HFFc6 (cell line): ENCODE measurements at regions not wholly inside any gene's neighbourhood (a gene's known extent, or its start where the extent isn't known, plus 50 kb on each side); places are given as distances from the start of the nearest gene placed in this dataset.

Experiments used
- DNase-seq: peaks from one replicate; pipeline ENCODE4 v3.0.0-alpha.2; 2018
- H3K27ac Mint-ChIP-seq: 2 replicates; pipeline ENCODE4 v1.8.0; 2020; ENCODE audit warnings: mild to moderate bottlenecking, mixed read lengths
- H3K27me3 Mint-ChIP-seq: 2 replicates; pipeline ENCODE4 v1.8.0; 2021; ENCODE audit warnings: mild to moderate bottlenecking, moderate library complexity, mixed read lengths; ENCODE audit not compliant: insufficient read depth
- H3K36me3 Mint-ChIP-seq: 2 replicates; pipeline ENCODE4 v1.8.0; 2021; ENCODE audit warnings: low read depth, mixed read lengths
- H3K4me1 Mint-ChIP-seq: 2 replicates; pipeline ENCODE4 v1.8.0; 2020; ENCODE audit warnings: low read depth, mixed read lengths
- H3K4me3 Mint-ChIP-seq: 2 replicates; pipeline ENCODE4 v1.8.0; 2020; ENCODE audit warnings: mild to moderate bottlenecking, moderate library complexity, mixed read lengths
- H3K9me3 Mint-ChIP-seq: 2 replicates; pipeline ENCODE4 v1.8.0; 2020; ENCODE audit warnings: mild to moderate bottlenecking, mixed read lengths
- CTCF ChIP-seq: fragments of 200-600 bp; sonication (generic); IDR thresholded peaks from 2 replicates; pipeline ENCODE4 v1.5.0; 2021; ENCODE audit warnings: antibody characterized with exemption, mild to moderate bottlenecking

GRCh38 chr16:86338403-86339115, 171.8 kb upstream of the FOXF1 start:
- Mint-ChIP-seq H3K27ac (no peak overlapping the region; the same call in 1 of the 2 replicates), H3K4me1 (peaks cover 25% of the 10 kb centered on the region), H3K36me3 (no peaks in the 10 kb centered on the region), H3K9me3 (no peaks in the 10 kb centered on the region), H3K4me3 (no peak overlapping the region), H3K27me3 (peaks cover 14% of the 10 kb centered on the region)
- no peak for DNase-seq
- TF ChIP-seq CTCF, result no peak

GRCh38 chr16:86342161-86342834, 168.0 kb upstream of the FOXF1 start:
- DNase-seq, result no peak
- peak overlapping the region; percentile 86 for H3K27ac Mint-ChIP-seq
- H3K27me3 Mint-ChIP-seq, result no peaks in the 10 kb centered on the region; the same call in 1 of the 2 replicates
- no peaks in the 10 kb centered on the region for H3K9me3 Mint-ChIP-seq
- no peak for TF ChIP-seq CTCF
- no peak overlapping the region for H3K4me3 Mint-ChIP-seq
- peaks cover 47% of the 10 kb centered on the region for H3K4me1 Mint-ChIP-seq
- H3K36me3 Mint-ChIP-seq, result no peaks in the 10 kb centered on the region

GRCh38 chr16:86343027-86343795, 167.1 kb upstream of the FOXF1 start:
- TF ChIP-seq CTCF, result no peak
- DNase-seq, result peak; percentile 76
- Mint-ChIP-seq H3K36me3 (no peaks in the 10 kb centered on the region), H3K27ac (peak overlapping the region; percentile 86), H3K4me3 (peak overlapping the region; percentile 73), H3K27me3 (no peaks in the 10 kb centered on the region; the same call in 1 of the 2 replicates), H3K9me3 (no peaks in the 10 kb centered on the region), H3K4me1 (peaks cover 47% of the 10 kb centered on the region)

- no peak for DNase-seq
- Mint-ChIP-seq H3K27ac (peak overlapping the region; percentile 86), H3K36me3 (no peaks in the 10 kb centered on the region)
Observed at GRCh38 chr16:86343796-86344585, 166.3 kb upstream of the FOXF1 start.

More at GRCh38 chr16:86343796-86344585, 166.3 kb upstream of the FOXF1 start:
- no peaks in the 10 kb centered on the region for H3K9me3 Mint-ChIP-seq
- peaks cover 47% of the 10 kb centered on the region for H3K4me1 Mint-ChIP-seq
- TF ChIP-seq CTCF, result no peak
- H3K4me3 Mint-ChIP-seq, result peak overlapping the region; percentile 73
- H3K27me3 Mint-ChIP-seq, result no peaks in the 10 kb centered on the region; the same call in 1 of the 2 replicates
